ENCODE measurements at regions not wholly inside any gene's neighbourhood (a gene's known extent, or its start where the extent isn't known, plus 50 kb on each side); places are given as distances from the start of the nearest gene placed in this dataset.

DNA sequence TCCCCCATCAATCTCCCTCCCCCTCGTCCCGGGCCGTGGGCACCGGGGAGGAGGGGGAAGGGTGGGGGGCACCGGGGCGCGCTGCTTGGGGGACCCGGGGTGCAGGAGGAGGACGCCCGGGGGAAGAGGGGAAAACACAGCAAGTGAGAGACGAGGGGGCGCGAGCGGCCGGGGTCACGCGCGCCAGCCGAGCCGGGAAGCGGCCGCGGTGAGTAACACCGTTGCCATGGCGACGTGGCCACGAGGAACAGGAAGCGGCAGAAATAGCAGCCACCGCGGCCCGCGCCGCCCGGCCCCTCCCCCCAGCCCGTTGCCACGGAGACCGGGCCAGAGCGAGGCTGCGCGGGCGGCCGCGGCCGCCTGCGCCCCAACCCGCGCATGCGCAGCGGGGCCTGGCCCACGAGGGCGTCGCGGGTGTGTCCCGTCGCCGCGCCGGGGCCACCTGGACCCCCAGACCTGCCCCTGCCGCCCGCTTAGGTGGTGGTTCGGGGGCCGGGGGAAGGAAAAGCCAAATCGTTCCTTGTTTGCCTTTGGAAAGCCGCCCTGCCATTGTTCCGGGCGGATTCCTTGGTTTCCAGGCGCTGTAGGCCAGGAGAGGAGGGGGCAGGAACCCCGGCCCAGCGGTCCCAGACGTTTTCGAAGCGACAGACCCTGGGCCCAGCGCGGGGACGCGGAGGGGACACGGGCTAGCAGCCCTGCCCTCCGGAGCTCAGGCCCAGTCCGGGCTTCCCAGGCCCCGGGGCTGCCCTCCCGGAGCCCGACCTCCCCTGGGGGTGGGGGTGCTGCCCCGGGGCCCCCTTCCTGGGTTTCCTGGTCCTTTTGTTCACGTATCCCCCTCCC is 207.1 kb downstream of the C9orf50 start:
- Histone ChIP-seq H4K91ac (replicated peaks; ENCODE audit: insufficient read length, low read length) (peak overlapping the region; percentile 93), H3K56ac (replicated peaks; ENCODE audit: insufficient read length, low read depth, low read length) (peak overlapping the region; percentile 96), H2BK120ac (replicated peaks; ENCODE audit: low read depth, low read length) (peak overlapping the region; percentile 72), H2BK5ac (ENCODE audit: low read depth, low read length) (peak overlapping the region; percentile 93), H3K23me2 (ENCODE audit: low read depth, low read length) (peaks cover 7% of the 10 kb centered on the region; the same call in 1 of the 2 replicates), H2BK15ac (ENCODE audit: low read length) (0 out of 2 replicates have a peak overlapping the region, but pooled peaks have one; percentile 61), H3K4me2 (ENCODE audit: insufficient read depth in 1 of 2, low read depth in 2 of 2, low read length in 2 of 2) (peak overlapping the region; percentile 69 to 89), H2AFZ (ENCODE audit: low read length) (no peak overlapping the region), H2AK5ac (ENCODE audit: low read depth, low read length) (no peak overlapping the region), H2BK20ac (ENCODE audit: low read length) (no peak overlapping the region), H3K4me3 (ENCODE audit: extremely low read depth in 1 of 4, insufficient read depth in 2 of 4, low read depth in 3 of 4, low read length in 4 of 4) (peak overlapping the region; percentile 36 to 88 (median 42); a peak in 6 of 8 replicates), H3K4ac (replicated peaks; ENCODE audit: insufficient read length, low read depth, low read length) (peak overlapping the region; percentile 87), H3K79me2 (ENCODE audit: control insufficient read depth in 1 of 2, insufficient read depth in 2 of 2, low read length in 2 of 2) (no peaks in the 10 kb centered on the region), H4K8ac (ENCODE audit: extremely low read depth, insufficient read depth, low read length) (peak overlapping the region; percentile 99), H3K9me3 (ENCODE audit: insufficient read depth in 2 of 2, low read depth in 1 of 2, low read length in 1 of 2) (peaks cover 0 to 5% of the 10 kb centered on the region in 2 experiments; a peak in 2 of 4 replicates), H3K23ac (ENCODE audit: insufficient read length) (no peak overlapping the region), H3K14ac (ENCODE audit: insufficient read length) (no peak overlapping the region), H3K9ac (replicated peaks in 1 of 4; ENCODE audit: extremely low read depth in 1 of 4, low read depth in 3 of 4, low read length in 3 of 4) (peak overlapping the region; percentile 44 to 88 (median 63); a peak in 6 of 7 replicates), H3K4me1 (replicated peaks in 1 of 4; ENCODE audit: control insufficient read depth in 3 of 4, insufficient read depth in 4 of 4, low read length in 3 of 4) (peaks cover 0 to 24% (median 18%) of the 10 kb centered on the region in 4 experiments; a peak in 6 of 7 replicates), H2BK12ac (ENCODE audit: low read depth, low read length) (0 out of 2 replicates have a peak overlapping the region, but pooled peaks have one; percentile 39), H3K18ac (ENCODE audit: extremely low read depth, low read length) (peak overlapping the region; percentile 96), H3K79me1 (ENCODE audit: low read depth, low read length) (no peaks in the 10 kb centered on the region), H4K5ac (ENCODE audit: insufficient read length, low read depth, low read length) (peak overlapping the region; percentile 96), H3K27ac (ENCODE audit: low read depth, low read length) (peak overlapping the region; percentile 97), H4K20me1 (replicated peaks in 1 of 2; ENCODE audit: control insufficient read depth in 1 of 2, insufficient read depth in 2 of 2, low read length in 2 of 2) (peaks cover 0 to 4% of the 10 kb centered on the region in 2 experiments), H3K36me3 (ENCODE audit: control insufficient read depth in 2 of 4, insufficient read depth in 4 of 4, low read length in 3 of 4) (no peaks in the 10 kb centered on the region), H3K27me3 (replicated peaks in 1 of 4; ENCODE audit: control insufficient read depth in 3 of 4, extremely low read depth in 1 of 4, insufficient read depth in 3 of 4, low read length in 3 of 4) (peaks cover 0 to 6% (median 0%) of the 10 kb centered on the region in 4 experiments; a peak in 5 of 7 replicates)
- DNase-seq (ENCODE audit: low read depth in 1 of 2, low spot score in 2 of 2), result peak; percentile 74 to 96
- no peak for FAIRE-seq
- CTCF ChIA-PET (ENCODE audit: partially characterized antibody), result interaction anchor here (1.3 kb wide), 1 partner anchor 22 kb away, joined by 3 read pairs; no protein-coding TSS in a partner anchor
- WGBS, 2 experiments (ENCODE audit: extremely low coverage in 1 of 2, insufficient coverage in 1 of 2, insufficient read length in 1 of 2, insufficient replicate concordance in 2 of 2, low coverage in 1 of 2, low lambda C conversion rate in 2 of 2, missing lambda C conversion rate in 1 of 2), result 6% methylated on average over 13 of the region's 84 CpGs; no CpG with 5 or more reads in 1 of the 2 experiments
- POLR2A ChIA-PET (ENCODE audit: partially characterized antibody), result interaction anchor here (1.9 kb wide), 1 partner anchor 17 kb away, joined by 5 read pairs; no protein-coding TSS in a partner anchor
- TF ChIP-seq, protein P1, sequence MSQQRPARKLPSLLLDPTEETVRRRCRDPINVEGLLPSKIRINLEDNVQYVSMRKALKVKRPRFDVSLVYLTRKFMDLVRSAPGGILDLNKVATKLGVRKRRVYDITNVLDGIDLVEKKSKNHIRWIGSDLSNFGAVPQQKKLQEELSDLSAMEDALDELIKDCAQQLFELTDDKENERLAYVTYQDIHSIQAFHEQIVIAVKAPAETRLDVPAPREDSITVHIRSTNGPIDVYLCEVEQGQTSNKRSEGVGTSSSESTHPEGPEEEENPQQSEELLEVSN (IDR thresholded peaks at IDR 0.05), result peak; percentile 44; the same call in 1 of the 2 replicates
- peak; percentile 11; the same call in 1 of the 2 replicates for TF ChIP-seq TEAD4 (IDR thresholded peaks at IDR 0.05; ENCODE audit: low read depth, low read length)
- peak; percentile 44 for TF ChIP-seq ASH2L (IDR thresholded peaks at IDR 0.05; ENCODE audit: low read length)
- TF ChIP-seq NRF1 (IDR thresholded peaks at IDR 0.05; ENCODE audit: low read depth, low read length), result peak; percentile 86
- TF ChIP-seq TBP (IDR thresholded peaks at IDR 0.05; ENCODE audit: low read depth, low read length), result 0 out of 2 replicates have a peak, but pooled peaks have one; percentile 17
- no peak for TF ChIP-seq EZH2 (IDR thresholded peaks at IDR 0.05; ENCODE audit: low read depth, low read length, severe bottlenecking)
- peak; percentile 77 to 90; a peak in 2 of 4 replicates for TF ChIP-seq SIN3A (conservative IDR thresholded peaks at IDR 0.05 in 1 of 2, IDR thresholded peaks at IDR 0.05 in 1 of 2; ENCODE audit: low read depth in 1 of 2, low read length in 2 of 2)
- TF ChIP-seq RBBP5 (IDR thresholded peaks at IDR 0.05; ENCODE audit: borderline replicate concordance, low read depth, low read length), result 0 out of 2 replicates have a peak, but pooled peaks have one; percentile 33
- 0 out of 2 replicates have a peak, but pooled peaks have one; percentile 34 for TF ChIP-seq BACH1 (IDR thresholded peaks at IDR 0.05; ENCODE audit: low read length)
- TF ChIP-seq BRCA1 (IDR thresholded peaks at IDR 0.05; ENCODE audit: low read depth, low read length), result no peak
